A673 (cell line): ENCODE measurements at regions not wholly inside any gene's neighbourhood (a gene's known extent, or its start where the extent isn't known, plus 50 kb on each side); places are given as distances from the start of the nearest gene placed in this dataset.

Source experiments
- BruUV-seq: library from RNA; stranded (reverse); fragments of 400-500 nt; replicated peaks from 2 replicates; lab custom pipeline; 2021; lab: Mats Ljungman, UMichigan
- CTCF ChIA-PET: fragments of 300-600 bp; sonication (Branson Sonifier 250); formaldehyde crosslinking; loops from one replicate; lab custom pipeline; 2022; ENCODE audit warnings: antibody characterized with exemption; lab: Charles Lee
- POLR2A ChIA-PET: fragments of 300-600 bp; sonication (Branson Sonifier 250); formaldehyde crosslinking; loops from one replicate; lab custom pipeline; 2022; ENCODE audit warnings: antibody characterized with exemption; ENCODE audit not compliant: low non-redundant PET; lab: Charles Lee
- DNase-seq: peaks from one replicate; pipeline ENCODE4 v3.0.0-alpha.2; 2015; ENCODE audit warnings: low spot score
- H3K27ac ChIP-seq: fragments of 200-600 bp; sonication (generic); 2 replicates; pipeline ENCODE4 v1.5.1; 2016; ENCODE audit warnings: mixed run types, low read depth, mild to moderate bottlenecking, mixed read lengths, antibody characterized with exemption, low read length; ENCODE audit not compliant: poor library complexity, severe bottlenecking
- H3K27me3 ChIP-seq: fragments of 200-600 bp; sonication (generic); replicated peaks from 2 replicates; pipeline ENCODE4 v1.6.1; 2017; ENCODE audit warnings: mixed run types, low read depth, mild to moderate bottlenecking, mixed read lengths, antibody characterized with exemption, low read length; ENCODE audit not compliant: insufficient read depth, poor library complexity
- H3K36me3 ChIP-seq: fragments of 200-600 bp; sonication (generic); 2 replicates; pipeline ENCODE4 v1.6.1; 2016; ENCODE audit warnings: mixed run types, mild to moderate bottlenecking, mixed read lengths, antibody characterized with exemption, low read length; ENCODE audit not compliant: insufficient read depth, poor library complexity, severe bottlenecking
- H3K4me1 ChIP-seq: fragments of 200-600 bp; sonication (generic); 2 replicates; pipeline ENCODE4 v1.6.1; 2017; ENCODE audit warnings: mixed run types, mild to moderate bottlenecking, mixed read lengths, antibody characterized with exemption, low read length; ENCODE audit not compliant: insufficient read depth, poor library complexity, severe bottlenecking
- H3K4me3 ChIP-seq: fragments of 200-600 bp; sonication (generic); 2 replicates; pipeline ENCODE4 v1.5.1; 2016; ENCODE audit warnings: low read depth, mixed run types, mild to moderate bottlenecking, mixed read lengths, low read length; ENCODE audit not compliant: poor library complexity, severe bottlenecking
- H3K9me3 ChIP-seq: fragments of 200-600 bp; sonication (generic); 2 replicates; pipeline ENCODE4 v1.6.1; 2016; ENCODE audit warnings: mixed run types, low read depth, mild to moderate bottlenecking, mixed read lengths, antibody characterized with exemption, low read length; ENCODE audit not compliant: poor library complexity, severe bottlenecking
- EZH2 ChIP-seq: fragments of 200-600 bp; sonication (generic); IDR thresholded peaks from 2 replicates; pipeline ENCODE4 v1.6.1; 2017; ENCODE audit warnings: borderline replicate concordance, low read depth, mild to moderate bottlenecking, mixed read lengths, antibody characterized with exemption, low read length; ENCODE audit not compliant: poor library complexity, severe bottlenecking
- intact Hi-C: fragments of 100-400 bp; cut with micrococcal nuclease; formaldehyde crosslinking; loops from one replicate; pipeline ENCODE4 v1.10.0; 2022; ENCODE audit not compliant: unreplicated experiment
- TF ChIP-seq, protein P1 (sequence below): fragments of 300-800, 200-600 bp; sonication (generic); conservative IDR thresholded peaks from 2 replicates; pipeline ENCODE4 v1.5.1; 2017; ENCODE audit warnings: low read depth, mild to moderate bottlenecking, antibody characterized with exemption, low read length, moderate library complexity, mixed read lengths

DNA sequence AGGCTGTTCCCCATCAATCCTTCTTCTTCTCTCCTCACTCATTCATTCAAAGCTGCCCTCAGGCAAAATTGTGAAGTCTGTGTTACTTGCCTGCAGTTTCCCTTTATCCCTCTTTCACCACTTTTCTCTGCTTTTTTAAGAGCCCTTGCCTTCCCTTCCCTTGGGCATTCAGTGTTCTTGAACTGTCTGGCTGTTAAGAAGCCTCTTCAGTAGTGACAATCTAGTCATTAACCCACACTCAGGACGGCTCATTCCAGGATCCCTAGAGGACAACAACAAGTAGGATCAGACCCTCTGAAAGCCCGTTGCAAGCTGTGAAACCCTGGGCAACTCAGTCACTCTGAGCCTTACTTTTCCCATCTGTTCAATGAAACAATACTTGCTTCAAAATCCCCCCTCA is 615.7 kb downstream of the EPHA4 start:
- TF ChIP-seq, protein P1, sequence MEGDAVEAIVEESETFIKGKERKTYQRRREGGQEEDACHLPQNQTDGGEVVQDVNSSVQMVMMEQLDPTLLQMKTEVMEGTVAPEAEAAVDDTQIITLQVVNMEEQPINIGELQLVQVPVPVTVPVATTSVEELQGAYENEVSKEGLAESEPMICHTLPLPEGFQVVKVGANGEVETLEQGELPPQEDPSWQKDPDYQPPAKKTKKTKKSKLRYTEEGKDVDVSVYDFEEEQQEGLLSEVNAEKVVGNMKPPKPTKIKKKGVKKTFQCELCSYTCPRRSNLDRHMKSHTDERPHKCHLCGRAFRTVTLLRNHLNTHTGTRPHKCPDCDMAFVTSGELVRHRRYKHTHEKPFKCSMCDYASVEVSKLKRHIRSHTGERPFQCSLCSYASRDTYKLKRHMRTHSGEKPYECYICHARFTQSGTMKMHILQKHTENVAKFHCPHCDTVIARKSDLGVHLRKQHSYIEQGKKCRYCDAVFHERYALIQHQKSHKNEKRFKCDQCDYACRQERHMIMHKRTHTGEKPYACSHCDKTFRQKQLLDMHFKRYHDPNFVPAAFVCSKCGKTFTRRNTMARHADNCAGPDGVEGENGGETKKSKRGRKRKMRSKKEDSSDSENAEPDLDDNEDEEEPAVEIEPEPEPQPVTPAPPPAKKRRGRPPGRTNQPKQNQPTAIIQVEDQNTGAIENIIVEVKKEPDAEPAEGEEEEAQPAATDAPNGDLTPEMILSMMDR = no peak
- no peak for TF ChIP-seq EZH2
- intact Hi-C loops = no loop called here
- no peak overlapping the region for H3K27ac ChIP-seq
- H3K4me3 ChIP-seq = no peak overlapping the region
- no peaks in the 10 kb centered on the region for H3K27me3 ChIP-seq
- H3K9me3 ChIP-seq = no peaks in the 10 kb centered on the region
- no peak for DNase-seq
- CTCF ChIA-PET = no interaction called here
- BruUV-seq = no TSS peak
- H3K36me3 ChIP-seq = no peaks in the 10 kb centered on the region
- H3K4me1 ChIP-seq = no peaks in the 10 kb centered on the region
- POLR2A ChIA-PET = no interaction called here

DNA sequence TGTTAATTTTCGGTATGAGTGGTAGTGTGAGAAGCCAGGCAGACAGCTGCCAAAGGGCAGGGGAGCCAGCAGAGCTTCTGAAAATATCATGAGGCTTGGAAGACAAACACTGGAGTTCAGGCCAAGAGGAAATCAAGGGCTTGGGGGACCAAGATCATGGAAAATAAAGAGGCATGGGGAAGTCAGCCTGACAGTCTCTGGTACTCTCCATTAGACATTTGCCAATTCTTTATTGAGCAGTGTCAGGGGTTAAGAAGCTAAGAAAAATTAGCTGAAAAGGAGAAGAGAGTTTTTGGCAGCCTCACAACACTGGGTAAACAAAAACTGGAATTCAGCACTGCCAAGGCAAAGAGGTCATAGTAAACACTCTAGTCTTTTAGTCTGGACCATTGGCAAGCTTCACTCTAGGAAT is 612.7 kb downstream of the EPHA4 start:
- intact Hi-C loops = no loop called here
- CTCF ChIA-PET = no interaction called here
- BruUV-seq = no TSS peak
- no peak for DNase-seq
- Histone ChIP-seq H3K36me3 (no peaks in the 10 kb centered on the region), H3K27ac (no peak overlapping the region), H3K27me3 (no peaks in the 10 kb centered on the region), H3K9me3 (no peaks in the 10 kb centered on the region), H3K4me1 (no peaks in the 10 kb centered on the region), H3K4me3 (no peak overlapping the region)
- POLR2A ChIA-PET = no interaction called here
- TF ChIP-seq EZH2 = no peak
- TF ChIP-seq, protein P1 = no peak

DNA sequence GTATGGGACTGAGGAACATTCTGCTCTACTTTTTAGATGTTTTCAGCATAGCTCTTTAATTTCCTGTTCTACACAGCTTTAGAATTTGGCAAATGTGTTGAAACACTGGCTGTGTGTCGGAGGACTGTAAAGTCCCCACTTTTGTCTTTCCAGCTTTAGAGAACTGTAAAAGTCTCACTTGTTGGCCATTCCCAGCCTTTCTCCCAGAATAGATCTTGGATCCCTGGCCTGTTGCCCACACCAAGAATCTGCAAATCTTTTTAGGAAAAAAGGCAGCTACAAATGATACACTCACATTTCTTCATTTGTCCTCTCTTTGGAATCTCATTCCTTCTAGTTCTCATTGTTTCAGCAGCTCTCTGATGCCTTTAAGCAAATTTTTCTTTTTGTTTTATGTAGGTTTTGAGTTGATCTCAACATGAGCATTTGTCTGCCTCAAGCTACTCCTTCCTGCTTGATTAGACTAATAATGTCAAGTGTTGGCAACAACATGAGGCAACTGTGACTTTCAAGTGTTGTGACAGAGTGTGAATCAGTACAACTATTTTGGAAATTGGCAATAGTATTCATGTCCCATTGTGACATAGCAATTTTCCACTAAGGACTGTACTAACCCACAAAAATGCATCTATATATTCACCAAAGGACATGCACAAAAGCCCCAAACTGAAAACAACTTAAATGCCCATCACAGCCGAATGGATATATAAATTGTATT is 610.8 kb downstream of the EPHA4 start:
- ChIA-PET POLR2A (no interaction called here), CTCF (no interaction called here)
- Histone ChIP-seq H3K27ac (no peak overlapping the region), H3K36me3 (no peaks in the 10 kb centered on the region), H3K9me3 (no peaks in the 10 kb centered on the region), H3K4me3 (no peak overlapping the region), H3K4me1 (no peaks in the 10 kb centered on the region), H3K27me3 (no peaks in the 10 kb centered on the region)
- BruUV-seq = no TSS peak
- intact Hi-C loops = no loop called here
- no peak for DNase-seq
- TF ChIP-seq, protein P1 = no peak
- no peak for TF ChIP-seq EZH2
